ENCODE measurements at regions not wholly inside any gene's neighbourhood (a gene's known extent, or its start where the extent isn't known, plus 50 kb on each side); places are given as distances from the start of the nearest gene placed in this dataset.

GRCh38 chr17:77800816-77801215, 157.7 kb upstream of the TNRC6C start:
- no peak for TF ChIP-seq CTCF (IDR thresholded peaks at IDR 0.05)
- TF ChIP-seq POLR2A (IDR thresholded peaks at IDR 0.05) = no peak
